ENCODE measurements at regions not wholly inside any gene's neighbourhood (a gene's known extent, or its start where the extent isn't known, plus 50 kb on each side); places are given as distances from the start of the nearest gene placed in this dataset.

DNA sequence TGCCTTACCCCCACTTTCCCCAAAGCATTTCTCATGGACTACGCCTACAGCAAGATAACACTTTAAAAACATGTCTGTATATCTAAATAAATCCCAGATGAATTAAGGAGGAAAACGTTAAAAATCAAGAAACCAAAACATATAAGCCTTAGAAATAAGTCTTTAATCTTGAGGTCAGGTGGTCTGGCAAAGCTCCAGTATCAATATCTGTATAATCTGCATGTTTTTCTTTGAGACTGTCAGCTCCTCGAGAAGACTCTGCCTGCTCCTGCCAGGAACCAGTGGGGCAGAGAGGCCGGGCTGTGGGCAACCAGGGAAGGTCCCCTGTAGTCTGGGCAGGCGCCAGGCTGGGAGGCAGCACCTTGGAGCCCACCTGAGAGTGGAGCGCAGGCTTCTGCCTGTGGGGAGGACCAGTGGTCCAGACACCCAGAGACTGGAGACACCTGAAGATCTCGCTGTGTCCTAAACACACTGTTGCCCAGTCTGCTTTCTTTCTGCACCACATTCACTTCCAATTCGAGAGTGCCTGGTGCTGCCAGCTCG, 291.0 kb upstream of the SOX11 start:
- TF ChIP-seq, protein P1, sequence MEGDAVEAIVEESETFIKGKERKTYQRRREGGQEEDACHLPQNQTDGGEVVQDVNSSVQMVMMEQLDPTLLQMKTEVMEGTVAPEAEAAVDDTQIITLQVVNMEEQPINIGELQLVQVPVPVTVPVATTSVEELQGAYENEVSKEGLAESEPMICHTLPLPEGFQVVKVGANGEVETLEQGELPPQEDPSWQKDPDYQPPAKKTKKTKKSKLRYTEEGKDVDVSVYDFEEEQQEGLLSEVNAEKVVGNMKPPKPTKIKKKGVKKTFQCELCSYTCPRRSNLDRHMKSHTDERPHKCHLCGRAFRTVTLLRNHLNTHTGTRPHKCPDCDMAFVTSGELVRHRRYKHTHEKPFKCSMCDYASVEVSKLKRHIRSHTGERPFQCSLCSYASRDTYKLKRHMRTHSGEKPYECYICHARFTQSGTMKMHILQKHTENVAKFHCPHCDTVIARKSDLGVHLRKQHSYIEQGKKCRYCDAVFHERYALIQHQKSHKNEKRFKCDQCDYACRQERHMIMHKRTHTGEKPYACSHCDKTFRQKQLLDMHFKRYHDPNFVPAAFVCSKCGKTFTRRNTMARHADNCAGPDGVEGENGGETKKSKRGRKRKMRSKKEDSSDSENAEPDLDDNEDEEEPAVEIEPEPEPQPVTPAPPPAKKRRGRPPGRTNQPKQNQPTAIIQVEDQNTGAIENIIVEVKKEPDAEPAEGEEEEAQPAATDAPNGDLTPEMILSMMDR (IDR thresholded peaks at IDR 0.05) = no peak
- TF ChIP-seq POLR2A (IDR thresholded peaks at IDR 0.05) = no peak

All from lower leg skin (tissue), 3 donors.